HG02623 (cell line): ENCODE measurements at regions not wholly inside any gene's neighbourhood (a gene's known extent, or its start where the extent isn't known, plus 50 kb on each side); places are given as distances from the start of the nearest gene placed in this dataset.

Experiments used
- ATAC-seq: cut with Tn5 transposase; IDR thresholded peaks from one replicate; pipeline ENCODE4 v1.9.1; 2021; ENCODE audit warnings: moderate library complexity; ENCODE audit not compliant: unreplicated experiment

DNA sequence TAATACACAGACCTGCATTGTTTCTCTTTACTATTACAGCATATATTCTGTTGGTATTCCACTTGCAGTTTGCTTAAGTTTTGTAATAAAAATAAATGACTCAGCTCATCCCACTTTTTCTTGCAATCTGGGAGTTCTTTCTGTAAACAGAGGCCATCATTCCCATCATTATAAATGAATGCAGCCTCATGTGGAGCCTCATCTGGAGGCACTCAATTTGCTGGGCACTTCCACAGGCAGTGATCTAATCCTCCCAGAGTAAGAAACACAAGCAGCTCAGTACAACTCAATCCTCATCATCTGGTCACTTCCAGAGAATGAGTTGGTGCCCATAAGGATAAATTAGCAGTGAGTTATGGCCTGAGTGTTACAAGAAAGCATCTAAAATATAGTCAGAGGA is 2801.9 kb downstream of the PCDH9 start:
- ATAC-seq, result no peak

- no peak for ATAC-seq
These were observed 2806.7 kb downstream of the PCDH9 start for GRCh38 chr13:64423467-64423866.

DNA sequence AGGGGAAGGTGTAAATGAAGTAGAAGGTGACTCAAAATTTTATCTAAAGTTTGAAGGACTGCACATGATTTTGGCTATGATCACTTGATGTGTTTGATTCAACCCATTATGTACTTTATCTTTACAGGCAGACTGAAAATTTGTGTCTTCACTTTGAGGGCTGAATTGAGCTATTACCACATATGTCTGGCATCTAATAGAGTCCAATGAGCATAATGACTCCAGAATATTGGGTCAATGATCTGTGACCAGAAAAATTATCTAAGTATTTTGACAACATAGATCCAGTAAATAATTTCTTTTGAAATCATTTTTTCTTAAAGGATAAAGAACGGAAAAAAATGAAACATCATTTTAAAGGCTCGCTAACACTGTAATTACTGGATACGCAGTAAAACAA is 2810.0 kb downstream of the PCDH9 start:
- ATAC-seq, result no peak

DNA sequence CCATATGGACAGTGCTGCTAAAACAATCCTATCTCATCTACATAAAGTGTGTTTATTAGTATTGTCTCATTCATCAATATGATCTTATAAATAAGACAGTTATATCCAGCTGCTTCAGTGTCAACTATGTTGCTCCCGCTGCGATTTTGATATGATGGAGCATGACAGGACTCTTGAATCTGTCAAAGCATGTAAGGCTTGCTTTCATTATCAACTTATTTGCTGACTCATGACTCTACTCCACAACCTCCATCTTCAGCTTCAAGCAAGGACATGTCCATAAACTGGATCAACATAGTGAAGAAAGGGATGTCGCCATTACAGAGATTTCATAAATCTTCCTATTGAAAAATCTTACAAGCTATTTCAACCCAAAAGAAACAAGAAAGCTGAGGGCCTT is 2812.6 kb downstream of the PCDH9 start:
- ATAC-seq, result no peak

DNA sequence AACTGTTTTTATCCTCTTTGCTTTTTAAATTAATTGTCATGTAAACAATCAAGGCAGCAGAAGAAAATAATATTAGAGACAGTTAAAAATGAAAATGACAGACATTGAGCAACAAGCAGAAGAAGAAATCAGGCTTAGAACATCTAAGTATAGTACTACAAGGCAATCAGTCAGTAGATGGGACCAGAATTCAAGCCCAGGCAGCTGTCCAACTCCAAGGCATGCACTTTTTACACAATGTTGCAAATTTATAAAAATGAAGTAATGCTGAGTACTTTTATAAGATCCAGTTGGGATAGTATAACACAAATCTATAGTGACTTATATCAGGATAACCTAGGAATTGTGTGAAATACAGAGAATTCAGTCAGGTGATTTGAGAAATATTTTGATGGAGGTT is 2815.8 kb downstream of the PCDH9 start:
- no peak for ATAC-seq

GRCh38 chr13:64413529-64413928 is 2816.6 kb downstream of the PCDH9 start:
- ATAC-seq, result no peak

- ATAC-seq, result no peak
These were observed 2819.7 kb downstream of the PCDH9 start for GRCh38 chr13:64410276-64411053.

GRCh38 chr13:64397701-64398100 is 2832.4 kb downstream of the PCDH9 start:
- no peak for ATAC-seq

DNA sequence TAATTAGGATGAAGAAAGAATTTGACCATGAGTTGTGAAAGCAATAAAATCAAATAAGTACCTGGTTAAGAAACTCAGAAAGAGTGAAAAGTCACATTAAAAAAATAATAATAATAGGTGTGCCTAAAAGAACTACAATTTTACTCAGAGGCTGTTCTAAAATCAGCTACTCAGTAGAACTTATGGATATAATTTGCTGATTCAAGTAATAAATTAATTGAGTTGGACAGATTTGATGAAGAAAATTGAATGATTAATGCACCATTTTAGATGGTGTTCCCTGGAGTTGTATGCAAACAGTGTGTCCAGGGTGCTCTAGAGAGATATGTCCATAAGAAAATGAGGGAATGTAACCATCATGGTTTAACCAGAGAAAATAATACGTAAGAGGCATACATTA is 2852.5 kb downstream of the PCDH9 start:
- ATAC-seq, result no peak

GRCh38 chr13:64371461-64371860 is 2858.7 kb downstream of the PCDH9 start:
- no peak for ATAC-seq

DNA sequence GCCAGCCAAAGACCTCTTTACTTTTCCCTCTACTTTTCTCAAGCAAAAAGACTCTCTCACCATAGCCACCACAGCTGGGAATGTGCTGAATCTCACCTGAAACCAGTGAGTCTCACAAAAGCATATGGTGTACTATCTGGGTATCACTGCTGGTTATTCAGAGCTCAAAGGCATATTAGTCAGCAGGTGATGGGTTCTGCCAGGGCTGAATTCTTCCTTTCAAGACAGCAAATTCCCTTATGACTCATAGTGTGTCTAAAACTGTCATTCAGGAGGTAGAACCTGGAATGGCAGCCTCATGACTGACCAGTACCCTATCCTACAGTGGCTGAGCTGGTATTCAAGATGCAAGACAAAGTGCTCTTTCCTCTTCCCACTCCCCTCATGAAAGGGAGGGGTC is 2859.1 kb downstream of the PCDH9 start:
- no peak for ATAC-seq

- ATAC-seq, result no peak
These were observed 2861.0 kb downstream of the PCDH9 start for GRCh38 chr13:64369121-64369520.

DNA sequence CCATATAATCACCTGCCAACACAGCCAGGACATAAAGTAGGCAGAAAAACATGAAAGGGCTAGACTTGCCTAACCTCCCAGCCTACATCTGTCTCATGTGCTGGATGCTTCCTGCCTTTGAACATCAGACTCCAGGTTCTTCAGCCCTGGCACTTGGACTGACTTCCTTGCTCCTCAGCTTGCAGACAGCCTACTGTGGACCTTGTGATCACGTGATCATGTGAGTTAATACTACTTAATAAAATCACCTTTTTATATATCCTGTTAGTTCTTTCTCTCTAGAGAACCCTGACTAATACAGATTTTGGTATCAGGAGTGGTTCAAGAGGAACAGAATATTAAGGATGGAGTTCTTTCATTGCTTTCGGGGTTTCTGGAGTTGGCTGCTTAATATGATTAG is 2867.6 kb downstream of the PCDH9 start:
- no peak for ATAC-seq

GRCh38 chr13:64347664-64348063 is 2882.5 kb downstream of the PCDH9 start:
- ATAC-seq, result no peak

GRCh38 chr13:64339373-64340063 is 2890.6 kb downstream of the PCDH9 start:
- no peak for ATAC-seq

DNA sequence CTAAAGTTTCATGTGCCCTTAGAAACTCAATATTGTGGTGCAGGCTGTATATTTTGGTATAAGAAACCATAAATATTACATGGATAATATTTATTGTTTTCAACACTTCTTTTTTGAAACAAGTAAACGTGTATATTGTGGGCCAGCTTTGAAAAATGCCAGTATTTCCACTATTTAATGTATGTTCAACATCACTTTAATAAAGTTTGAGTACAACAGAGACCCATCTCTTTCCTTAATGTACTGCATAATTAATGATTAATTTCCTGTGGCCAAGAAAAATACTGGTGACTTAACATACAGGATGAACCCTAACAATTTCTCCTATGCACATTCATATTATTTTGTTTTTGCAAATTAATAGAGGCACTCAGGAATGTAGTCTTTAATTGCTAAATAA is 2891.5 kb downstream of the PCDH9 start:
- no peak for ATAC-seq

DNA sequence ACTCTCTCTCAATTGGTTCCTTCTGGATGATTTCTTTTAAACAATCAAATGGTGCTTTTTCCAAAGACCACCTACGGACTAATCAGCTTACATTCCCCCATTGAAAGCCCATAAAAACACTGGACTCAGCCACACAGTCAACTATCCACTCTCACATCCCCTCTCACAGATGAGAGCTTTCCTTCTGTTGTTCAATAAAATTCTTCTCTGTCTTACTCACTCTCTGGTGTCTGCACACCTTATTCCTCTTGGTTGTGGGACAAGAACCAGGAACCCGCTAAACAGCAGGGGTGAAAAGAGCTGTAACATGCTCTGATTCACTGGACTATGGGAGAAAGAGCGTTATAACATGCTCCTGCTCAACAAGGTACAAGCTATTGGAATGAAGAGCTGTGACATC is 2896.2 kb downstream of the PCDH9 start:
- no peak for ATAC-seq

GRCh38 chr13:64332048-64332447 is 2898.1 kb downstream of the PCDH9 start:
- ATAC-seq, result no peak

DNA sequence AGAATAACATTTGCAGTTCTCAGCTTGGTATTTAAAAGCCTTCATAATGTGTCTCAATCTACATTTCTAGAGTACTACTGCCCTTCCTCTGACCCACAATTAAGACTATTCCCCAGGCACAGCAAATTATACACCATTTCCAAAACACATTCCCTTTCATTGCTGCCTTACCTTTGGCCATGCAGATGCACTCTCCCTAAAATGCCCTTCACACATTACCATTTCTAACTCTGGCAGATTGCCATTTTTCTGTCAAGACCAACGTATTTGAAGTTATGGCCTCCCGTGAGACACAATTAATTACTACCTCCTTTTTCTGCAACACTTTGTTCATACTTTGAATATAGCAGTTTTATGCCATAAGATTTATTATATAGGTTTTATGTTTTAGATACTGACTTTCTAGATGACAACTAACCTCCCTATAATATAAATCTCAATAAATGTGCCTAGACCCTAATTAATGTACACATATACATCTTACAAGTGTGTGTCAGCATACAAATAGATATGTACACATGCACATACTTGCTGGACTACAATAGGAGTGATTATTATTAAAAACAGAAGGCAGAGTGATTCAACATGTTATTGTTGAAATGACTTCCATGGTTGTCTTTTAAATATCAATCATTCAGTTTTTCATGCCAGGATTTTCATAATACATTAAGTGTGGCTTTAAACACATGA is 2902.5 kb downstream of the PCDH9 start:
- ATAC-seq, result no peak

DNA sequence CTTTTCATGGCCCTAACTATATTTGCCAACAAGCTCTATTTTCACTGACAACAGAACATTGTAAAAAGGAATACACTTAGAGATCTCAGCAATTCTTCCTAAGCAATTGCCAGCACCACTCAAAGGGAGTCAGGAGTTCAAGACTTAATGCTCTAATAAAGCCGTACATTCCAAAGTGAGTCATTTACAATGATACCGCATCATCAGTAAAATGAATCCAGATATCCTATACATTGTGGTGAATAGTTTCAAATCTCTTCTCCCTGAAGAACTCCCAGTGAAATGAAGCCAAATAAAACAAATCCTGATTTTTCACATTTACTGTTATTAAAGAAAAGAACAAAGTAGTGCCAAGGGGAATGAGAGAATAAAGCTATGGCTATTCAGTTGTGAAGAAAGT is 2898.7 kb upstream of the PCDH20 start:
- ATAC-seq, result no peak

DNA sequence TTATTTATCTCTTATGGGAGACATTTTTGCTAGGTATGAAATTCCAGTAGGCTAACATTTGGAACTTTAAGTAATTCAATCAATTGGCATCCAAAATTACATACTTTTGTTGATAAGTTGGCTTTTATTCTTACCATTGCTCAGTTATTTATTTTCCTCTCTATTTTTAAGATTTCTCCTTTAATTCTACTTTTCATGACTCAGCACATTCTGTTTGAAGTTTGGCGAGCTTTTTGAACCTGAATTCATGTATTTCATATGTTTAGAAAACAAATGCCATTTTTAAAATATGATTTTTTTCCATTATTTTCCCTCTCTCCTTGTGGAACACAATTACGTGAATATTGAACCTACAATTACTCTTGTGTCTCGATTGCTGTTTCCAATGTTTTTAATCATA is 2896.3 kb upstream of the PCDH20 start:
- ATAC-seq, result no peak

DNA sequence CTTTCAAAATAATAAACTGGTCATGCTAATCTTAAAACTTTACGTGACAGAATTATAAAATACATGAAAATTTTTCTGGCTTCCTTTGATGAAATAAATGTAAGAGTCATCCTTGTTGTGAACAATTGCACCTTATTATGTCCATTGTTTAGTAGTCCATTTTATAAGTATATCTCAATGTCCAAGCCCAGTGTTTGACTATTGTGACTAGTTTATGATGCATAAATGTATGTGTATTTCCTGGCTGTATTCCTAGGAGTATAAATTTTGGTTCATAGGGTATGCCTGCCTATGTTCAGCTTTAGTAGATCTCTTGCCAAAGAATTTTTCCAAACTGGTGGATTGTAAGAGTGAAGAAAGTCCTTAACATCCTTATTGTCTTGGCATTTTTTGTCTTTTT is 2895.5 kb upstream of the PCDH20 start:
- no peak for ATAC-seq
